ENCODE measurements at regions not wholly inside any gene's neighbourhood (a gene's known extent, or its start where the extent isn't known, plus 50 kb on each side); places are given as distances from the start of the nearest gene placed in this dataset.
"Not testable (repeated sequence)": the region's sequence is repeated elsewhere in the genome, so short reads cannot be mapped to it uniquely, and the experiment has no call there.

- TF ChIP-seq EZH2 (IDR thresholded peaks at IDR 0.05; ENCODE audit: borderline replicate concordance, insufficient read depth, low read length, poor library complexity, severe bottlenecking); RAD21 (conservative IDR thresholded peaks at IDR 0.05); CTCF (IDR thresholded peaks at IDR 0.05; ENCODE audit: poor library complexity, severe bottlenecking); SMC3 (conservative IDR thresholded peaks at IDR 0.05; ENCODE audit: poor library complexity): not testable (repeated sequence)
Observed at GRCh38 chr9:63812822-63813221, 1472.2 kb downstream of the FOXD4L5 start.
